ENCODE measurements at regions not wholly inside any gene's neighbourhood (a gene's known extent, or its start where the extent isn't known, plus 50 kb on each side); places are given as distances from the start of the nearest gene placed in this dataset.
A peak's percentile ranks its signal among the peaks of the same experiment; 100 is the strongest.
"Not testable (repeated sequence)": the region's sequence is repeated elsewhere in the genome, so short reads cannot be mapped to it uniquely, and the experiment has no call there.

- no peak for DNase-seq (ENCODE audit: low read depth)
Observed at GRCh38 chr6:141394125-141394536, 738.6 kb upstream of the GJE1 start.

GRCh38 chr6:141393405-141394124 lies 739.2 kb upstream of the GJE1 start:
- DNase-seq (ENCODE audit: low read depth): no peak

- DNase-seq (ENCODE audit: low read depth): not testable (repeated sequence)
Observed at GRCh38 chr6:141391135-141391534, 741.6 kb upstream of the GJE1 start.

- DNase-seq (ENCODE audit: low read depth): no peak
Observed at GRCh38 chr6:141388666-141389065, 744.1 kb upstream of the GJE1 start.

- no peak for DNase-seq (ENCODE audit: low read depth)
Observed at GRCh38 chr6:141370438-141370837, 762.3 kb upstream of the GJE1 start.

GRCh38 chr6:141366796-141367195 lies 765.9 kb upstream of the GJE1 start:
- not testable (repeated sequence) for DNase-seq (ENCODE audit: low read depth)

- DNase-seq (ENCODE audit: low read depth): no peak
Observed at GRCh38 chr6:141364694-141365093, 768.0 kb upstream of the GJE1 start.

GRCh38 chr6:141364232-141364631 lies 768.5 kb upstream of the GJE1 start:
- no peak for DNase-seq (ENCODE audit: low read depth)

- DNase-seq (ENCODE audit: low read depth): no peak
Observed at GRCh38 chr6:141361559-141361958, 771.2 kb upstream of the GJE1 start.

- no peak for DNase-seq (ENCODE audit: low read depth)
Observed at GRCh38 chr6:141359953-141360352, 772.8 kb upstream of the GJE1 start.

GRCh38 chr6:141354191-141354955 lies 778.4 kb upstream of the GJE1 start:
- DNase-seq (ENCODE audit: low read depth): no peak

GRCh38 chr6:141351721-141352120 lies 781.0 kb upstream of the GJE1 start:
- no peak for DNase-seq (ENCODE audit: low read depth)

- no peak for DNase-seq (ENCODE audit: low read depth)
Observed at GRCh38 chr6:141349710-141350109, 783.0 kb upstream of the GJE1 start.

- DNase-seq (ENCODE audit: low read depth): no peak
Observed at GRCh38 chr6:141347906-141348492, 784.7 kb upstream of the GJE1 start.

- no peak for DNase-seq (ENCODE audit: low read depth)
Observed at GRCh38 chr6:141347086-141347485, 785.6 kb upstream of the GJE1 start.

GRCh38 chr6:141346535-141346934 lies 786.2 kb upstream of the GJE1 start:
- DNase-seq (ENCODE audit: low read depth): no peak

GRCh38 chr6:141337191-141337590 lies 795.5 kb upstream of the GJE1 start:
- no peak for DNase-seq (ENCODE audit: low read depth)

GRCh38 chr6:141335477-141336273 lies 797.0 kb upstream of the GJE1 start:
- DNase-seq (ENCODE audit: low read depth): no peak

- DNase-seq (ENCODE audit: low read depth): no peak
Observed at GRCh38 chr6:141326925-141327324, 805.8 kb upstream of the GJE1 start.

- DNase-seq (ENCODE audit: low read depth): peak; percentile 97
Observed at GRCh38 chr6:141326426-141326825, 806.3 kb upstream of the GJE1 start.

GRCh38 chr6:141321493-141322347 lies 811.0 kb upstream of the GJE1 start:
- no peak for DNase-seq (ENCODE audit: low read depth)

Measured in RPMI7951 (cell line).